Mesenchymal stem cell (in vitro differentiated cells and primary cell): ENCODE measurements at regions not wholly inside any gene's neighbourhood (a gene's known extent, or its start where the extent isn't known, plus 50 kb on each side); places are given as distances from the start of the nearest gene placed in this dataset.
A peak's percentile ranks its signal among the peaks of the same experiment; 100 is the strongest.

Source experiments
- DNase-seq: peaks from one replicate; pipeline ENCODE4 v3.0.0-alpha.2; 2013
- H2AFZ ChIP-seq: one replicate; pipeline ENCODE4 v1.6.1; 2013; ENCODE audit warnings: low read depth, mild to moderate bottlenecking, control low read depth, inconsistent platforms, low read length, moderate library complexity
- H2AK5ac ChIP-seq: 2 replicates; pipeline ENCODE4 v1.6.1; 2013; ENCODE audit warnings: low read length, moderate library complexity, mild to moderate bottlenecking, inconsistent platforms; ENCODE audit not compliant: severe bottlenecking
- H2BK120ac ChIP-seq: one replicate; pipeline ENCODE4 v1.6.1; 2013; ENCODE audit warnings: low read depth, mild to moderate bottlenecking, inconsistent platforms, low read length, moderate library complexity
- H2BK12ac ChIP-seq, 2 experiments: one replicate each; pipeline ENCODE4 v1.6.1; 2013; ENCODE audit warnings: inconsistent platforms in 2 of 2, low read length in 2 of 2, mild to moderate bottlenecking in 2 of 2, moderate library complexity in 2 of 2, control low read depth in 1 of 2
- H2BK15ac ChIP-seq: one replicate; pipeline ENCODE4 v1.6.1; 2013; ENCODE audit warnings: mild to moderate bottlenecking, low read depth, inconsistent platforms; ENCODE audit not compliant: poor library complexity, severe bottlenecking
- H2BK5ac ChIP-seq: 2 replicates; pipeline ENCODE4 v1.6.1; 2013; ENCODE audit warnings: low read depth, mild to moderate bottlenecking, low read length, control low read depth, inconsistent platforms; ENCODE audit not compliant: poor library complexity, severe bottlenecking
- H3K14ac ChIP-seq, 2 experiments: one replicate each; pipeline ENCODE4 v1.6.1; 2013; ENCODE audit warnings: inconsistent platforms in 2 of 2, low read length in 2 of 2, control low read depth in 1 of 2, mild to moderate bottlenecking in 1 of 2, moderate library complexity in 1 of 2
- H3K18ac ChIP-seq, 2 experiments: one replicate each; pipeline ENCODE4 v1.6.1; 2013; ENCODE audit warnings: inconsistent platforms in 2 of 2, low read length in 2 of 2, control low read depth in 1 of 2, low read depth in 1 of 2, mild to moderate bottlenecking in 1 of 2
- H3K23ac ChIP-seq, 2 experiments: one replicate each; pipeline ENCODE4 v1.6.1; 2013; ENCODE audit warnings: inconsistent platforms in 2 of 2, low read length in 2 of 2, mild to moderate bottlenecking in 2 of 2, moderate library complexity in 2 of 2, control low read depth in 1 of 2
- H3K27ac ChIP-seq: 2 replicates; pipeline ENCODE4 v1.5.1; 2013; ENCODE audit warnings: mild to moderate bottlenecking, moderate library complexity, low read length, control low read depth, inconsistent platforms; ENCODE audit not compliant: poor library complexity, severe bottlenecking
- H3K27me3 ChIP-seq, 2 experiments: 2 replicates each; pipeline versions ENCODE4 v1.6.1 to v1.7.0; 2013; ENCODE audit warnings: low read length in 2 of 2, mild to moderate bottlenecking in 2 of 2, moderate library complexity in 2 of 2, control low read depth in 1 of 2, inconsistent platforms in 1 of 2; ENCODE audit not compliant: control insufficient read depth in 1 of 2, insufficient read depth in 1 of 2
- H3K36me3 ChIP-seq, 2 experiments: 2 replicates each; pipeline versions ENCODE4 v1.6.1 to v1.7.0; 2013; ENCODE audit warnings: low read length in 2 of 2, control low read depth in 1 of 2, inconsistent platforms in 1 of 2, low read depth in 1 of 2, mild to moderate bottlenecking in 1 of 2; ENCODE audit not compliant: insufficient read depth in 2 of 2, control insufficient read depth in 1 of 2
- H3K4ac ChIP-seq, 2 experiments: one replicate each; pipeline ENCODE4 v1.6.1; 2013; ENCODE audit warnings: inconsistent platforms in 2 of 2, low read length in 2 of 2, mild to moderate bottlenecking in 2 of 2, moderate library complexity in 2 of 2, control low read depth in 1 of 2, low read depth in 1 of 2
- H3K4me1 ChIP-seq: 2 replicates; pipeline ENCODE4 v1.6.1; 2013; ENCODE audit warnings: low read depth, low read length, control low read depth; ENCODE audit not compliant: control insufficient read depth, insufficient read depth
- H3K4me2 ChIP-seq: 2 replicates; pipeline ENCODE4 v1.6.1; 2013; ENCODE audit warnings: low read length, mild to moderate bottlenecking, inconsistent platforms; ENCODE audit not compliant: poor library complexity, severe bottlenecking
- H3K4me3 ChIP-seq, 2 experiments: 2 replicates each; pipeline versions ENCODE4 v1.5.1 to v1.7.0; 2013; ENCODE audit warnings: low read length in 2 of 2, mild to moderate bottlenecking in 2 of 2, control low read depth in 1 of 2, low read depth in 1 of 2; ENCODE audit not compliant: insufficient read depth in 1 of 2
- H3K79me1 ChIP-seq: replicated peaks from 2 replicates; pipeline ENCODE4 v1.6.1; 2013; ENCODE audit warnings: mild to moderate bottlenecking, control low read depth, low read length, inconsistent platforms; ENCODE audit not compliant: poor library complexity, severe bottlenecking
- H3K9ac ChIP-seq: 2 replicates; pipeline ENCODE4 v1.7.0; 2013; ENCODE audit warnings: mild to moderate bottlenecking, low read length, moderate library complexity
- H3K9me3 ChIP-seq: 2 replicates; pipeline ENCODE4 v1.7.0; 2013; ENCODE audit warnings: mild to moderate bottlenecking, low read length; ENCODE audit not compliant: control insufficient read depth
- H4K8ac ChIP-seq: one replicate; pipeline ENCODE4 v1.6.1; 2013; ENCODE audit warnings: inconsistent platforms, mild to moderate bottlenecking, low read length, moderate library complexity
- H4K91ac ChIP-seq: one replicate; pipeline ENCODE4 v1.6.1; 2013; ENCODE audit warnings: mild to moderate bottlenecking, low read length, inconsistent platforms
- WGBS: methylation state at CpG from one replicate; pipeline ENCODE4 v1.1.7; 2013; ENCODE audit warnings: mixed read lengths; 5-methylcytosine and 5-hydroxymethylcytosine counted together

DNA sequence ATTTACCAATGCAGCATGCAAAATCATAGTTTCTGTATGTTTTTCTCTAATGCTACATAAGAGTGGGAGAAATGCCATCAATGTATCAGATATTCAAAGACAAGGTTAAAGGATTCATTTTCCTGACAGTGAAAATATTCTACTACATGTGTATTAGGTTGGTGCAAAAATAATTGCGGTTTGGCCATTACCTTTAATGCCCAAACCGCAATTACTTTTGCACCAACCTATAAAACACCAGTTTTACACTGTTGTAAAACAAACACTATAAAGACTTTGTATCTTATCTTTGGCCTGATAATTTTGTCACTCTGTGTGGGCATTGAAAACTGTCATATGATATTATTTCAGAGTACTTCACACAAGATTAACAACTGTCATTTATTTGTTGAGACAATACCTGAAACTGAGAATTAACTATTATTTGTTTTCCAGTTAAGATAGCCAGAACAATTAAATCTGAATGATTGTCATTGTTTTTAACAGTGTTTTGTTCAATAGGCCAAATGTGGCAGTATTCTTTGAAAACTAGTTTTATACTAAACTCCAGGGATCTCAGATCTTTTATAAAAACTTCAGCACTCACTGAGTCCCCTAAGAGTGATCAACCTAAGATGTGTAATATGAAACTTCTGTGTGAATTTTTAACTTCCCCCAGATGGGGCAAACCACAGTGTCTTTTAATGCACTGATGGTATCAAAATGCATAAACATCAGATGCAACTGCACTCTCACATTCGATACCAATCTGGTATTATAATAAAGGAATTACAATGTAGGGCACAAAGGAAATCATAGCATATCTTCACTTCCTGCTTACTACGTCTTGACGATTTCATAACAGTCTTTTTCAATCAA is 53.8 kb upstream of the FBN2 start:
- no peak overlapping the region for H3K14ac ChIP-seq
- H4K8ac ChIP-seq = no peak overlapping the region
- H3K27ac ChIP-seq = no peak overlapping the region
- H4K91ac ChIP-seq = no peak overlapping the region
- H2AK5ac ChIP-seq = no peak overlapping the region
- H3K23ac ChIP-seq = no peak overlapping the region
- no peak overlapping the region for H2BK5ac ChIP-seq
- H2BK15ac ChIP-seq = no peak overlapping the region
- no peak overlapping the region for H3K4ac ChIP-seq
- no peak overlapping the region for H2BK12ac ChIP-seq
- H3K4me1 ChIP-seq = peaks cover 4% of the 10 kb centered on the region
- DNase-seq = no peak
- no peak overlapping the region for H3K9ac ChIP-seq
- WGBS = 96% methylated on average over 3 of the region's 5 CpGs
- H3K9me3 ChIP-seq = no peaks in the 10 kb centered on the region
- H3K27me3 ChIP-seq = no peaks in the 10 kb centered on the region
- H2BK120ac ChIP-seq = no peak overlapping the region
- no peak overlapping the region for H3K18ac ChIP-seq
- H3K36me3 ChIP-seq = no peaks in the 10 kb centered on the region
- no peak overlapping the region for H3K4me2 ChIP-seq
- H2AFZ ChIP-seq = no peak overlapping the region
- no peaks in the 10 kb centered on the region for H3K79me1 ChIP-seq
- no peak overlapping the region for H3K4me3 ChIP-seq

DNA sequence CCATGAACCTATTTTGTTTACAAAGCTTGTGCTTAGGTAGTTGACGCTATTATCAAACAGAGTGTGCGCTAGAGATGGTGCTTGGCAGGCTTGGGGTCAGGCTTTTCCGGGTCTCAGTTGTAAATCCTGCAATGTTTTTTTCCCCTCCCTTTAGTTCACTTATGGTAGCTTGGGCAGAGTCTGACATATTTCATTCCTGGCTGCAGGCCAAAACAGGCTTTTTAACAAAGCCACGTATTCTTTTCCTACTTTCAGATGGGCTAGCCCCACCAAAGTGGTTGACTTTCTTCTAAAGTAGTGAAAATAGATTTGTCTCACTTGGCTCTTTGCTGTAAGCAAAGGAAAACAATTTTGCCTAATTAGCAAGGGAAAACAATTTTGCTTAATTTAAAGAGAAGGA is 58.0 kb upstream of the FBN2 start:
- Histone ChIP-seq H3K4me3 (no peak overlapping the region), H3K14ac (no peak overlapping the region), H3K9ac (no peak overlapping the region), H3K4ac (no peak overlapping the region), H3K27me3 (no peaks in the 10 kb centered on the region), H2BK15ac (no peak overlapping the region), H2AFZ (no peak overlapping the region), H2BK120ac (no peak overlapping the region), H3K18ac (no peak overlapping the region), H3K36me3 (no peaks in the 10 kb centered on the region), H2BK12ac (no peak overlapping the region), H3K79me1 (no peaks in the 10 kb centered on the region), H3K4me1 (peaks cover 4% of the 10 kb centered on the region), H4K91ac (no peak overlapping the region), H2AK5ac (no peak overlapping the region), H3K4me2 (no peak overlapping the region), H3K23ac (no peak overlapping the region), H3K27ac (no peak overlapping the region), H3K9me3 (no peaks in the 10 kb centered on the region), H4K8ac (no peak overlapping the region), H2BK5ac (no peak overlapping the region)
- 93% methylated on average over 3 of the region's 4 CpGs for WGBS
- DNase-seq = no peak

DNA sequence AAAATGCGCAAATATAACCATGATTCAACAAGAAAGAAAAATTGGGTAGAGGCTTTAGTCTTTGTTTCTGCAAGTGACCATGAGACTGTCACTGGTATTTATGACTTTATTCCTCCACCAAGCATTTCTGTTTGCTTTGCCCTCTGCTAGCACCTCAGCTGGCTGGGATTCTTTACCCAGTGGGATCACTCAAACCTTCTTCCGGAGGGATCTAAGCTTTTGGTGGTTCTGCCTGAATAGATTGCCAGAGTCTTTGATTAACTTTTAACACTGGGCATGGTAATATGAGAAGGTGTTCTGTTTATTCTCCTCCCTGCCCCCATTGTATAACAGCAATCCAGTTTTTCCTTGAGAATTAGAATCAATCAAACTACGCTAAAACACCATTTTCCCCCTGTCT is 59.1 kb upstream of the FBN2 start:
- DNase-seq = no peak
- no peak overlapping the region for H3K4me3 ChIP-seq
- H4K8ac ChIP-seq = no peak overlapping the region
- H3K9me3 ChIP-seq = no peaks in the 10 kb centered on the region
- H2BK15ac ChIP-seq = no peak overlapping the region
- H4K91ac ChIP-seq = no peak overlapping the region
- peaks cover 4% of the 10 kb centered on the region for H3K4me1 ChIP-seq
- H3K27me3 ChIP-seq = no peaks in the 10 kb centered on the region
- H3K23ac ChIP-seq = no peak overlapping the region
- H3K18ac ChIP-seq = no peak overlapping the region
- H3K4me2 ChIP-seq = peak overlapping the region; percentile 35
- peak overlapping the region; percentile 25 for H3K27ac ChIP-seq
- no peak overlapping the region for H3K4ac ChIP-seq
- H2BK5ac ChIP-seq = no peak overlapping the region
- H3K79me1 ChIP-seq = no peaks in the 10 kb centered on the region
- 82% methylated on average over 2 of the region's 3 CpGs for WGBS
- H2AK5ac ChIP-seq = no peak overlapping the region
- H3K9ac ChIP-seq = no peak overlapping the region
- H3K36me3 ChIP-seq = no peaks in the 10 kb centered on the region
- H3K14ac ChIP-seq = no peak overlapping the region
- no peak overlapping the region for H2BK120ac ChIP-seq
- no peak overlapping the region for H2BK12ac ChIP-seq
- H2AFZ ChIP-seq = no peak overlapping the region

GRCh38 chr5:128613128-128613527 is 75.1 kb upstream of the FBN2 start:
- H3K18ac ChIP-seq = no peak overlapping the region
- H2BK15ac ChIP-seq = no peak overlapping the region
- no peak overlapping the region for H4K91ac ChIP-seq
- no peak overlapping the region for H3K4ac ChIP-seq
- H3K79me1 ChIP-seq = no peaks in the 10 kb centered on the region
- H3K4me1 ChIP-seq = no peaks in the 10 kb centered on the region
- no peaks in the 10 kb centered on the region for H3K27me3 ChIP-seq
- H2AK5ac ChIP-seq = no peak overlapping the region
- no peak for DNase-seq
- peaks cover 10% of the 10 kb centered on the region for H3K9me3 ChIP-seq
- H2BK5ac ChIP-seq = no peak overlapping the region
- H3K4me3 ChIP-seq = no peak overlapping the region
- no peak overlapping the region for H3K23ac ChIP-seq
- no peak overlapping the region for H2BK120ac ChIP-seq
- no peak overlapping the region for H3K27ac ChIP-seq
- no peak overlapping the region for H3K4me2 ChIP-seq
- no peak overlapping the region for H4K8ac ChIP-seq
- 50% methylated on average over 1 of the region's 4 CpGs for WGBS
- H3K14ac ChIP-seq = no peak overlapping the region
- H3K36me3 ChIP-seq = no peaks in the 10 kb centered on the region
- no peak overlapping the region for H3K9ac ChIP-seq
- no peak overlapping the region for H2AFZ ChIP-seq
- no peak overlapping the region for H2BK12ac ChIP-seq
